ENCODE measurements at regions not wholly inside any gene's neighbourhood (a gene's known extent, or its start where the extent isn't known, plus 50 kb on each side); places are given as distances from the start of the nearest gene placed in this dataset.

GRCh38 chr12:127729381-127729780 lies 537.6 kb upstream of the TMEM132C start:
- TF ChIP-seq MAX (IDR thresholded peaks at IDR 0.05) (no peak), CEBPB (IDR thresholded peaks at IDR 0.05) (no peak)
